Tibial artery (tissue), 4 donors: ENCODE measurements at regions not wholly inside any gene's neighbourhood (a gene's known extent, or its start where the extent isn't known, plus 50 kb on each side); places are given as distances from the start of the nearest gene placed in this dataset.

Experiments
- DNase-seq, 2 donors: peaks; one replicate each; pipeline ENCODE4 v3.0.0-alpha.2; 2019
- H3K27ac ChIP-seq, 2 donors: fragments of 200-600 bp; sonication (generic) in 1 of 2; 1 replicate in 1 of 2; 2 replicates in 1 of 2; pipeline ENCODE4 v1.5.1; 2018 to 2019; ENCODE audit warnings: mild to moderate bottlenecking in 1 of 2
- H3K27me3 ChIP-seq, 2 donors: fragments of 200-600 bp; sonication (generic) in 1 of 2; one replicate each; pipeline versions ENCODE4 v1.5.1 to v1.6.0; 2016 to 2019
- H3K36me3 ChIP-seq, 3 donors: fragments of 200-600 bp; sonication (generic) in 2 of 3; one replicate each; pipeline ENCODE4 v1.5.1; 2016 to 2019; ENCODE audit warnings: mild to moderate bottlenecking in 2 of 3
- H3K4me1 ChIP-seq, 4 donors: fragments of 200-600 bp; sonication (generic) in 2 of 4; 1 replicate in 3 of 4; 2 replicates in 1 of 4; pipeline ENCODE4 v1.5.1; 2016 to 2019
- H3K4me3 ChIP-seq, 2 donors: fragments of 200-600 bp; sonication (generic) in 1 of 2; 1 replicate in 1 of 2; 2 replicates in 1 of 2; pipeline ENCODE4 v1.5.1; 2018 to 2019; ENCODE audit warnings: mild to moderate bottlenecking in 2 of 2
- H3K9me3 ChIP-seq, 3 donors: fragments of 200-600 bp; sonication (generic) in 1 of 3; one replicate each; pipeline ENCODE4 v1.5.1; 2016 to 2019
- CTCF ChIP-seq, 2 experiments: fragments of 200-600 bp in 1 of 2; fragments of 450-650 bp in 1 of 2; IDR thresholded peaks; one replicate each; pipeline ENCODE4 v1.5.1; 2017 to 2019; ENCODE audit warnings: antibody characterized with exemption in 2 of 2, mild to moderate bottlenecking in 1 of 2, moderate library complexity in 1 of 2
- intact Hi-C: fragments of 100-400 bp; cut with DNase I; formaldehyde crosslinking; loops from one replicate; pipeline ENCODE4 v1.15.0; 2023; ENCODE audit warnings: low total_unique reads

- Histone ChIP-seq H3K4me3 (no peak overlapping the region), H3K4me1 (no peaks in the 10 kb centered on the region), H3K9me3 (no peaks in the 10 kb centered on the region), H3K27ac (no peak overlapping the region), H3K36me3 (no peaks in the 10 kb centered on the region), H3K27me3 (no peaks in the 10 kb centered on the region)
- DNase-seq, result no peak
- intact Hi-C loops, result no loop called here
- no peak for TF ChIP-seq CTCF (IDR thresholded peaks at IDR 0.05)
These were observed 88.8 kb downstream of the CD24 start for GRCh38 chr6:106885679-106886078.

- Histone ChIP-seq H3K4me1 (no peaks in the 10 kb centered on the region), H3K4me3 (no peak overlapping the region), H3K27ac (no peak overlapping the region), H3K27me3 (no peaks in the 10 kb centered on the region), H3K9me3 (no peaks in the 10 kb centered on the region), H3K36me3 (no peaks in the 10 kb centered on the region)
- no peak for TF ChIP-seq CTCF (IDR thresholded peaks at IDR 0.05)
- no peak for DNase-seq
- intact Hi-C loops, result no loop called here
These were observed 90.0 kb downstream of the CD24 start for GRCh38 chr6:106884576-106884975.

- no peaks in the 10 kb centered on the region for H3K36me3 ChIP-seq
- intact Hi-C loops, result no loop called here
- no peak for DNase-seq
- TF ChIP-seq CTCF (IDR thresholded peaks at IDR 0.05), result no peak
- no peaks in the 10 kb centered on the region for H3K9me3 ChIP-seq
- H3K27ac ChIP-seq, result no peak overlapping the region
- H3K27me3 ChIP-seq, result no peaks in the 10 kb centered on the region
- H3K4me1 ChIP-seq, result no peaks in the 10 kb centered on the region
- H3K4me3 ChIP-seq, result no peak overlapping the region
These were observed 90.7 kb downstream of the CD24 start for GRCh38 chr6:106883808-106884262.

GRCh38 chr6:106882601-106883518 lies 91.7 kb downstream of the CD24 start:
- Histone ChIP-seq H3K9me3 (no peaks in the 10 kb centered on the region), H3K27ac (no peak overlapping the region), H3K4me3 (no peak overlapping the region), H3K4me1 (no peaks in the 10 kb centered on the region), H3K36me3 (no peaks in the 10 kb centered on the region), H3K27me3 (no peaks in the 10 kb centered on the region)
- DNase-seq, result no peak
- no peak for TF ChIP-seq CTCF (IDR thresholded peaks at IDR 0.05)
- intact Hi-C loops, result no loop called here

GRCh38 chr6:106882138-106882537 lies 92.4 kb downstream of the CD24 start:
- H3K4me1 ChIP-seq, result no peaks in the 10 kb centered on the region
- no peaks in the 10 kb centered on the region for H3K36me3 ChIP-seq
- no peak for TF ChIP-seq CTCF (IDR thresholded peaks at IDR 0.05)
- no peak for DNase-seq
- H3K27ac ChIP-seq, result no peak overlapping the region
- intact Hi-C loops, result no loop called here
- H3K27me3 ChIP-seq, result no peaks in the 10 kb centered on the region
- H3K4me3 ChIP-seq, result no peak overlapping the region
- no peaks in the 10 kb centered on the region for H3K9me3 ChIP-seq
